Activated CD8-positive, alpha-beta T cell treated with anti-CD3 and anti-CD28 coated beads, Interleukin-2, amount 10 ng/mL, durations not matched to agents 7 days and 5 days (primary cell): ENCODE measurements at regions not wholly inside any gene's neighbourhood (a gene's known extent, or its start where the extent isn't known, plus 50 kb on each side); places are given as distances from the start of the nearest gene placed in this dataset.
"Not testable (repeated sequence)": the region's sequence is repeated elsewhere in the genome, so short reads cannot be mapped to it uniquely, and the experiment has no call there.

Experiments used
- ATAC-seq: fragments of 150-1000 bp; cut with Tn5 transposase; one replicate; pipeline ENCODE4 v1.10.0; 2021; ENCODE audit warnings: moderate library complexity
- CTCF ChIA-PET: fragments of 350-600 bp; sonication (Branson Sonifier 250); formaldehyde crosslinking; loops from one replicate; lab custom pipeline; 2021; ENCODE audit warnings: antibody characterized with exemption; lab: Charles Lee
- POLR2A ChIA-PET: fragments of 350-600 bp; sonication (Branson Sonifier 250); formaldehyde crosslinking; loops from one replicate; lab custom pipeline; 2021; ENCODE audit warnings: antibody characterized with exemption; lab: Charles Lee
- DNase-seq: peaks from one replicate; pipeline ENCODE4 v3.0.0-alpha.2; 2020
- H3K27ac Mint-ChIP-seq: one replicate; pipeline ENCODE4 v1.8.0; 2021; ENCODE audit warnings: mild to moderate bottlenecking, mixed read lengths
- H3K27me3 Mint-ChIP-seq: one replicate; pipeline ENCODE4 v1.8.0; 2021; ENCODE audit warnings: low read depth, mixed read lengths
- H3K36me3 Mint-ChIP-seq: one replicate; pipeline ENCODE4 v1.8.0; 2021; ENCODE audit warnings: low read depth, mixed read lengths
- H3K4me1 Mint-ChIP-seq: one replicate; pipeline ENCODE4 v1.8.0; 2021; ENCODE audit warnings: low read depth, mixed read lengths
- H3K4me3 Mint-ChIP-seq: one replicate; pipeline ENCODE4 v1.8.0; 2021; ENCODE audit warnings: mild to moderate bottlenecking, mixed read lengths
- H3K9me3 Mint-ChIP-seq: one replicate; pipeline ENCODE4 v1.8.0; 2022; ENCODE audit warnings: mixed read lengths; ENCODE audit not compliant: insufficient read depth

DNA sequence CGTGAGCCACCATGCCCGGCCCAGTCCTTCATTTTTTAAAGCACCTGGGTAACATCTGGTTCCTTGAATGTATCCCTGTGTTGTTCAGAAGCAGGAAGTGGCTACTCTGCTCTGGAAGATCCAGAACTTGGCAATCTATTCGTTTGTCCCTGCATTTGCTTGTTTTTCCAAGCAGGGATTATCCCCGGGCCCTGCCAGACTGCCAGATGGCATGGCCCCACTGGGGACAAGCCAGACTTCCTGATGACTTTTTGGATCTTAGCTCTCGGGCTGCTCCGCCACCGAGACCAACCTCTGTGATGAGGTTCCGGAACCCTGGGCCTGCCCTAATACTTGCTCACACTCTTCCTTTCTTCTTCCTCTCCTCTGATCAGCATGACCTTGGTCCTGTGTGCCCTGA is 496.7 kb downstream of the TYW1 start:
- CTCF ChIA-PET: no interaction called here
- no peaks in the 10 kb centered on the region for H3K27me3 Mint-ChIP-seq
- no peaks in the 10 kb centered on the region for H3K4me1 Mint-ChIP-seq
- H3K27ac Mint-ChIP-seq: no peak overlapping the region
- DNase-seq (no peak), ATAC-seq (no peak)
- H3K4me3 Mint-ChIP-seq: no peak overlapping the region
- peaks cover 7% of the 10 kb centered on the region for H3K9me3 Mint-ChIP-seq
- no peaks in the 10 kb centered on the region for H3K36me3 Mint-ChIP-seq
- POLR2A ChIA-PET: interaction anchor here (0.5 kb wide), 1 partner anchor 498 kb away, joined by 3 read pairs; no protein-coding TSS in a partner anchor

DNA sequence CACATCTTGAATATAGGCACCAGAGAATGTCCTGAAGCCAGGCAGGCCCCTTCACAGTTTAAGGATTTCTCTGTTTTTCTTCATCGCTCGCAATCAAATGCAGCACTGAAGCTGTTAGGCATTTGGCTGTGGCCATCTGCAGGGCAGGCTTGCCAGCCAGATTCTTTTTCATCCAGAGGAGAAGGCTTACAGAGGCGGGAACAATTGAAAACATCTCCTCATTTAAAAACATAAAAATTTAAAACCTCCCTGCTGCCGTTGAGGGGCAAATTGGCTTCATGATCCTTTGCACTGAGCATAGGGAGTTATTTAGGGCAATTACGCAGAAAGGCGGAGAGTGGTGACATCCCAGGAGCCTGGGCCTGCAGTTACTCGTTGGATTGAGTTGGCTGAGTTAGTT is 500.0 kb downstream of the TYW1 start:
- Mint-ChIP-seq H3K36me3 (no peaks in the 10 kb centered on the region), H3K4me1 (no peaks in the 10 kb centered on the region), H3K27me3 (no peaks in the 10 kb centered on the region), H3K4me3 (no peak overlapping the region), H3K9me3 (peaks cover 7% of the 10 kb centered on the region), H3K27ac (no peak overlapping the region)
- ATAC-seq: no peak
- CTCF ChIA-PET: no interaction called here
- POLR2A ChIA-PET: no interaction called here
- DNase-seq: no peak

DNA sequence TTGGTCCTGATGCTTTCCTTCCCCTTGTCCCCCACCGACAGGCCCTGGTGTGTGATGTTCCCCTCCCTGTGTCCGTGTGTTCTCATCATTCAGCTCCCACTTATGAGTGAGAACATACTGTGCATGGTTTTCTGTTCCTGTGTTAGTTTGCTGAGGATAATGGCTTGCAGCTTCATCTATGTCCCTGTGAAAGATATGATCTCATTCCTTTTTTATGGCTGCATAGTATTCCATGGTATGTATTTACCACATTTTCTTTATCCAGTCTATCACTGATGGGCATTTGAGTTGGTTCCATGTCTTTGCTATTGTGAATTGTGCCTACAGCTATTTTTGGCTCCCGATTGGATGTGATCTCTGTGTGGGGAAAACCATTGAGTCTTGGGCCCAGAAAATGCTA is 501.3 kb downstream of the TYW1 start:
- DNase-seq, H3K4me3 Mint-ChIP-seq, POLR2A ChIA-PET, H3K27me3 Mint-ChIP-seq, H3K9me3 Mint-ChIP-seq, ATAC-seq, CTCF ChIA-PET, H3K4me1 Mint-ChIP-seq, H3K27ac Mint-ChIP-seq, H3K36me3 Mint-ChIP-seq: not testable (repeated sequence)

DNA sequence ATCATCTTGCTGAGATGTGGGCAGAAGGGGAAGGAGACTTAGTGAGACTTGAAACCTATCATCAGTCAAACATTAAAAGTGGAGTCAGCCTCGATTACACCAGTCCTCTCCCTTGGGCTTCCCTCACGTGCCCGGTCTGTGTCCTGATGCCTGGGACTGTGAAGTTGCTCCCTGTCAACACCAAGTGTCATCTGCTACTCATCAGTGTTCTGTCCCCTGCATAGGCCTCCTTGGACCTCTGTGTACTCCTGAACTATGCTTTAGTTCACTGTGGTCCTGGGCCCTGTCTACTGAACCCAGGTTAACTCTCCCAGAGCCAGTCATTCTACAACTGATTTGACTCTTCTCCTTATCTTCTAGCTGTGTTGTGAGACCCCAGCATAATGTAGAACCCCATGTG is 506.3 kb downstream of the TYW1 start:
- H3K27ac Mint-ChIP-seq: no peak overlapping the region
- H3K9me3 Mint-ChIP-seq: peaks cover 3% of the 10 kb centered on the region
- no peaks in the 10 kb centered on the region for H3K36me3 Mint-ChIP-seq
- POLR2A ChIA-PET: no interaction called here
- CTCF ChIA-PET: no interaction called here
- H3K4me3 Mint-ChIP-seq: no peak overlapping the region
- H3K27me3 Mint-ChIP-seq: no peaks in the 10 kb centered on the region
- ATAC-seq: no peak
- no peak for DNase-seq
- no peaks in the 10 kb centered on the region for H3K4me1 Mint-ChIP-seq

DNA sequence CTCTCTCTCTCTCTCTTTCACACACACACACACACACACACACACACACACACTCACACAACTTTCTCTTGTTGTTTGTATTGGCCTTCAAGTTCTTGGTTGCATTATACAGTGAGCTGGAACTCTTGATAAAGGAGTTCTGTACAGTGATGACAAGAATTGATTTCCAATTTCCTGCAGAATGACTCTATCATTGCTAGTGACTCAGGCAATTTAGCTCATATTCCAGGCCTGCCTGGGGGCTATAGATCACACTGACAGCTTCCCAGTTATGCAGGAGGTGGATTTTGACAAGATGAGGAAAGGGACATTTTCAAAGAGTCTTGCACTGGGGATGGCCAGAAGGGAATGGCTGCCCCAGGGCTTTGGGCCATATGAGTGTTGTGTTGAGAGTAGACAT is 508.8 kb downstream of the TYW1 start:
- no peaks in the 10 kb centered on the region for H3K27me3 Mint-ChIP-seq
- H3K27ac Mint-ChIP-seq: no peak overlapping the region
- H3K36me3 Mint-ChIP-seq: no peaks in the 10 kb centered on the region
- ChIA-PET POLR2A (no interaction called here), CTCF (no interaction called here)
- no peaks in the 10 kb centered on the region for H3K4me1 Mint-ChIP-seq
- ATAC-seq (no peak), DNase-seq (no peak)
- H3K4me3 Mint-ChIP-seq: no peak overlapping the region
- H3K9me3 Mint-ChIP-seq: peaks cover 3% of the 10 kb centered on the region

DNA sequence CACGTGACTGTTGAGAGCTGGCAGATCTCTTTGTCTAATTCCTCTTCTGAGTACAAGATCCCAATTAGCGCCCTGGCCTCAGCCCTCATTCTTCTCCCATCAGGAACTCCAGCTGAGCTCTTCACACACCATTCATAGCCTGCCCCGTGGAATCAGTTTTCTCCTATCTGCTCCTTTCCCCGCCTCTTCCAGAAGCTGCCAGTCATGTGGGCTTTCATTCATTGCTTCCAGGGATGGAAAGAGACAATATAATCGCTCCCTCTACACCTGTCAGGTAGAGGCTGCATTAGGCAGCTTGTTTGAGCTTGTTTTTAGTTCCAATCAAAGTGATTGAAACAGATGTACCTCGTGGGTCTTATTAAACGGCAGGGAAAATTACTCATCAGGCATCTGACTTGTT is 515.8 kb downstream of the TYW1 start:
- H3K27ac Mint-ChIP-seq: no peak overlapping the region
- H3K4me1 Mint-ChIP-seq: no peaks in the 10 kb centered on the region
- DNase-seq: no peak
- H3K4me3 Mint-ChIP-seq: no peak overlapping the region
- CTCF ChIA-PET: no interaction called here
- no peak for ATAC-seq
- no peaks in the 10 kb centered on the region for H3K27me3 Mint-ChIP-seq
- POLR2A ChIA-PET: no interaction called here
- H3K36me3 Mint-ChIP-seq: no peaks in the 10 kb centered on the region
- H3K9me3 Mint-ChIP-seq: peaks cover 7% of the 10 kb centered on the region

DNA sequence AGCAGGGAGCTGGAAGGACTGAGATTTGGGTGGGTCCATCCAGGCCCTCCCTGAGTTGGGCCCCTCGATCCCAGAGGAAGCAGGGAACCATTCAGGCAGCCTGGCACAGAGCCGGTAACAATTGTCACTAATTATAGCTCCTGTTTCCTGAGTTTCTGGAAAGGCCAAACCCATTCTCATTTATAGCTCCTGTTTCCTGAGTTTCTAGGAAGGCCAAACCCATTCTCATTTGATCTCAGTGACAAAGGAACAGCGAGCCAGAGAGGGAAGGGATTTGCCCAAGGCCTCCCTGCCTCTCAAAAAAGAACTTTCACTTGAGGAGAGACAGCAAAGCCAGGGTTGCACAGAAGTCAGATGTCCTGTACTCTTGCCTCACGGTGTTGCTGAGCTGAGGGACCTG is 521.9 kb downstream of the TYW1 start:
- ATAC-seq (no peak), DNase-seq (no peak)
- Mint-ChIP-seq H3K36me3 (no peaks in the 10 kb centered on the region), H3K9me3 (no peaks in the 10 kb centered on the region), H3K27me3 (no peaks in the 10 kb centered on the region), H3K27ac (no peak overlapping the region), H3K4me3 (no peak overlapping the region), H3K4me1 (no peaks in the 10 kb centered on the region)
- ChIA-PET POLR2A (no interaction called here), CTCF (no interaction called here)

DNA sequence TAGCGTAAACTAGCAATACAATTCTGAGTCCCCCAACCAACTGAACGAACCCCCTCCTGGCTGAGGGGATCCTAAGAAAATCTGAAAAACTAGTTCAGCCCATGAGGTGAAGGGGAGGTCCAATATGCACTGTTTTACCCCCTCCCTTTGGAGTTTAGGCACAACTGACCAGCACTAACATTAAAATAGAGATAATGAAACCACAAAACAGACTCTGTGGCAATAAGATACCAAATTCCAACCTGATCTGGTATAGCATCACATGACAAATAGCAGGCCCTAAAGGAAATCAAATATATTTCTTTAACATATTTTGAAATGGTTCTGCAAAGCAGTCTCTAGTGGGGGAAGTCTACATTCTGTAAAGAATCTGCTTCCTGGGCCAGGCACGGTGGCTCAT is 522.5 kb downstream of the TYW1 start:
- ChIA-PET CTCF (no interaction called here), POLR2A (no interaction called here)
- Mint-ChIP-seq H3K36me3 (no peaks in the 10 kb centered on the region), H3K27me3 (no peaks in the 10 kb centered on the region), H3K4me1 (no peaks in the 10 kb centered on the region), H3K27ac (no peak overlapping the region), H3K4me3 (no peak overlapping the region), H3K9me3 (no peaks in the 10 kb centered on the region)
- ATAC-seq (no peak), DNase-seq (no peak)

DNA sequence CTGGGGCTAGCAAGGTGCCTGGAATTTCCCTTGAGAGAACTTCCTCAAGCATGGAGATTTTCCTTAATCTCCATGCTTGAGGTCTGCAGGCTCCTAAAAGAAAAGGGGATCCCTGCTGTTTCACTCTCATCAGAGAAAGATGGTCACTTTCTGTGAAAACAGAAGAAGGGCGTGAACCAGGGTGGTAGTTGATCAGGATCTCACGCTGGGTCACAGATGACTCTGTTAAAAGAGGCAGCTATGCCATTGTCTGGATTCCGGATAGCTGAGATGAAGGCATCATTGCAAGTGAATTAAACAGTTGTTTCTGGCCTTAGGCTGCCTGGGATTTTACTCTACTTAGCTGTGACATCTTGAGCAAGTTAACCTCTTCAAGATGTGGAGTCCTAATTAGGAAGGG is 525.9 kb downstream of the TYW1 start:
- Mint-ChIP-seq H3K27me3 (no peaks in the 10 kb centered on the region), H3K9me3 (no peaks in the 10 kb centered on the region), H3K4me3 (no peak overlapping the region), H3K36me3 (no peaks in the 10 kb centered on the region), H3K4me1 (no peaks in the 10 kb centered on the region), H3K27ac (no peak overlapping the region)
- ATAC-seq (no peak), DNase-seq (no peak)
- ChIA-PET CTCF (no interaction called here), POLR2A (no interaction called here)

DNA sequence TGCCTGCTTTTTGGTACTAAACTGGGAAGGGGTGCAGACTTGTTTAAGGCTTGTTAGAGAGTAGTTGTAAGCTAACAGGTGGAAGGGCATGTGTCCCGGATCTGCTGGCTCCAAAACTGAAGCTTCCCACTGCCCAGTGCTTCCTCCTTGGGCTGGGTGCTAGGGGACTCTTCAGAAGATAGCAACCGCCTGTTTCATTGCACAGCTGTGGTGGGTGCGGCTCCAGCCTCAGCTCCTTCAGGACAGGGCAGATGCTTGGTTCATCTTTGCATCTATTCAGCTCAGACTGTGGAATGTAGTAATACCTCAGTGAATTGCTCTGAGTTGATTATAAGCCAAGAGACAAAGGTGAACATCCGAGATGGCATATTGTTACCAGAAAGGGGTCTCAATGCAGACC is 527.1 kb downstream of the TYW1 start:
- H3K27me3 Mint-ChIP-seq: no peaks in the 10 kb centered on the region
- H3K9me3 Mint-ChIP-seq: no peaks in the 10 kb centered on the region
- no peak overlapping the region for H3K4me3 Mint-ChIP-seq
- ChIA-PET POLR2A (no interaction called here), CTCF (no interaction called here)
- H3K4me1 Mint-ChIP-seq: no peaks in the 10 kb centered on the region
- H3K27ac Mint-ChIP-seq: no peak overlapping the region
- no peaks in the 10 kb centered on the region for H3K36me3 Mint-ChIP-seq
- DNase-seq (no peak), ATAC-seq (no peak)

DNA sequence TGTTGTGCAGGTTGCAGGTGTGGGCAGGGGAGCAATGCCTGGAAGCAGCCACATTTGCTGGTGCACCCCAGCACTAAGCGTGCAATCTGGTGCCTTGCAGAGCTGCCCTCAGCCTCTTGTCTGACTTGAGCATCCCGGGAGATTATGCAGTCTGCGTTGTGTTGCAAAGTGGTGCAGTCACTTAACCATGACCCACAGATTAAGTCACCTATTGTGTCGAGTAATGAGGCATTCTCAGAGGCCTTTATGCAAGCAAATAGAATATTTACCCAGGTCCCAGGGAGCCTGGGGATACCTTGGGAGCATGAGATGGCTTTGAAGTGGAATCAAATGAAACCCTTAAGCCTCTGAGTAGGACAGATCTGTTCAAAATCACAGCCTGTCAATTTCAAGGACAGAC is 529.0 kb downstream of the TYW1 start:
- H3K27ac Mint-ChIP-seq: no peak overlapping the region
- no peak overlapping the region for H3K4me3 Mint-ChIP-seq
- DNase-seq (no peak), ATAC-seq (no peak)
- H3K27me3 Mint-ChIP-seq: no peaks in the 10 kb centered on the region
- no peaks in the 10 kb centered on the region for H3K36me3 Mint-ChIP-seq
- CTCF ChIA-PET: no interaction called here
- POLR2A ChIA-PET: no interaction called here
- no peaks in the 10 kb centered on the region for H3K9me3 Mint-ChIP-seq
- no peaks in the 10 kb centered on the region for H3K4me1 Mint-ChIP-seq

DNA sequence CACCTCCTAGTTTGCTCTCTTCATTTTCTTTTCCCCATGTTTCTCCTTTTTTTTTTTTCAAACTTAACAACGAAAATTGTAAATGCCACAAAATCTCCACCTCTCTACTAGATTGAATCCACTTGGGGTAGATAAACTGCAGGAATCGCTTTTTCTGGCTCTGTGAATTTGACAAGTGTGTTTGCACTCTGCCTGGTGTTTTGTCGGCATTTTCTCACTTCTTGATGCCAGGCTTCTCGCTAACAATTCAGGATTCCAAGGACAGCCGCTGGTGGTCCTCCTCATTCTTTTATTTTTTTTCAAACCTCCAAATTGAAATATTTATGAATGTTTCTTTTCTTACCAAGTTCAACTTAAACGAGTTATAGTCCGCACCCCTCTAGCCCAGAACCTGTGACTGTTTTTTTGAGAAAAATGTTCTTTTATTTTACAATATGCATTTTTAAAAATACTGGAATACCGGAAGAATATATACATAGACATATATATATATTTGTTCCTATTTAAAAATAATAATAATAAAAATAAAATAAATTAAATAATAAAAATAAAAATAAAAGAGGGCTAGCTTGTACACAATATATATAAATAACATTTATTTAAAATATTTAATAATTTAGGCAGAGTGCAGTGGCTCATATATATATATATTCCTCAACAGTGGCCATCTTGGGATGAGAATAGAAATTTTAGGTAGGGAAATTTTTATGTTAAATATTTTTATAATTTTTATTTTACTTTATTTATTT is 538.8 kb downstream of the TYW1 start:
- no peak overlapping the region for H3K4me3 Mint-ChIP-seq
- DNase-seq: no peak
- no peaks in the 10 kb centered on the region for H3K4me1 Mint-ChIP-seq
- H3K27me3 Mint-ChIP-seq: no peaks in the 10 kb centered on the region
- no peak overlapping the region for H3K27ac Mint-ChIP-seq
- ChIA-PET CTCF (no interaction called here), POLR2A (no interaction called here)
- no peaks in the 10 kb centered on the region for H3K36me3 Mint-ChIP-seq
- peaks cover 5% of the 10 kb centered on the region for H3K9me3 Mint-ChIP-seq
- ATAC-seq: no peak

DNA sequence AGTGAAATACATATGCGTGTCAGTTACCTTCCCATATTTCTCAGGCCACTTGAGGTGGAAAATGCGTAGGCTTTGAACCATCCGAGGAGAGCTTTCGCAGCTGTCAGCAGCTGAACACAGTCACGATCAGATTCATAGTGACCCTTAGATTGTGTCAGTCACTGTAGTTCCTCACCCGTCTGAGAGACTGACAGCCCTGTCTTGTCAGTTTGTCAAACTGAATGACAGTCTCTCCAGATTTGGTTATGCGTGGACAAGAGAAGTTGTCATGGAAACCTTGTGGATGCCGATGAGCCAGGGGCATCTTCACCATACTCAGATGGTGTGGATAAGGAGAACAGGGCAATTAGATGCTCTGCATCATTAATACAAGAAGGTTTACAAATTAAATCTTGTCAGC is 546.3 kb downstream of the TYW1 start:
- H3K27me3 Mint-ChIP-seq: no peaks in the 10 kb centered on the region
- ChIA-PET POLR2A (no interaction called here), CTCF (no interaction called here)
- H3K9me3 Mint-ChIP-seq: peaks cover 3% of the 10 kb centered on the region
- H3K4me3 Mint-ChIP-seq: no peak overlapping the region
- H3K27ac Mint-ChIP-seq: no peak overlapping the region
- H3K36me3 Mint-ChIP-seq: no peaks in the 10 kb centered on the region
- no peaks in the 10 kb centered on the region for H3K4me1 Mint-ChIP-seq
- ATAC-seq: no peak
- no peak for DNase-seq
